H9 (cell line): ENCODE measurements at regions not wholly inside any gene's neighbourhood (a gene's known extent, or its start where the extent isn't known, plus 50 kb on each side); places are given as distances from the start of the nearest gene placed in this dataset.

Experiments used
- DNase-seq: peaks from one replicate; pipeline ENCODE4 v3.0.0-alpha.2; 2017
- H2AFZ ChIP-seq: one replicate; pipeline ENCODE4 v1.6.1; 2013; ENCODE audit warnings: mild to moderate bottlenecking, low read length, control low read depth, moderate library complexity
- H2AK5ac ChIP-seq: 2 replicates; pipeline ENCODE4 v1.6.1; 2013; ENCODE audit warnings: low read length, control low read depth, mixed read lengths; ENCODE audit not compliant: insufficient read length
- H2BK120ac ChIP-seq: one replicate; pipeline ENCODE4 v1.6.1; 2013; ENCODE audit warnings: low read depth, mild to moderate bottlenecking, low read length, control low read depth, inconsistent platforms; ENCODE audit not compliant: poor library complexity, severe bottlenecking
- H2BK12ac ChIP-seq: 2 replicates; pipeline ENCODE4 v1.6.1; 2013; ENCODE audit warnings: low read length, control low read depth, mixed read lengths, low read depth; ENCODE audit not compliant: insufficient read length
- H2BK15ac ChIP-seq: 2 replicates; pipeline ENCODE4 v1.6.1; 2013; ENCODE audit warnings: low read depth, low read length, control low read depth
- H2BK20ac ChIP-seq: one replicate; pipeline ENCODE4 v1.6.1; 2013; ENCODE audit warnings: low read depth, mild to moderate bottlenecking, low read length, control low read depth, inconsistent platforms; ENCODE audit not compliant: poor library complexity, severe bottlenecking
- H2BK5ac ChIP-seq: 2 replicates; pipeline ENCODE4 v1.6.1; 2013; ENCODE audit warnings: low read length, control low read depth, mixed read lengths; ENCODE audit not compliant: insufficient read length
- H3K14ac ChIP-seq: 2 replicates; pipeline ENCODE4 v1.6.1; 2013; ENCODE audit warnings: low read length, control low read depth; ENCODE audit not compliant: insufficient read depth
- H3K18ac ChIP-seq: 2 replicates; pipeline ENCODE4 v1.6.1; 2013; ENCODE audit warnings: low read depth, mild to moderate bottlenecking, mixed read lengths, low read length, control low read depth; ENCODE audit not compliant: insufficient read length
- H3K23ac ChIP-seq: 2 replicates; pipeline ENCODE4 v1.6.1; 2013; ENCODE audit warnings: low read length, control low read depth, mixed read lengths, low read depth; ENCODE audit not compliant: insufficient read length
- H3K23me2 ChIP-seq: 2 replicates; pipeline ENCODE4 v1.6.1; 2013; ENCODE audit warnings: low read depth, mild to moderate bottlenecking, mixed read lengths, low read length, control low read depth; ENCODE audit not compliant: insufficient read length, poor library complexity, severe bottlenecking
- H3K27ac ChIP-seq: 2 replicates; pipeline ENCODE4 v1.5.1; 2013; ENCODE audit warnings: low read length, control low read depth, mixed read lengths, low read depth; ENCODE audit not compliant: insufficient read length
- H3K27me3 ChIP-seq: 2 replicates; pipeline ENCODE4 v1.6.1; 2013; ENCODE audit warnings: low read length, control low read depth, inconsistent platforms; ENCODE audit not compliant: insufficient read depth
- H3K4ac ChIP-seq: 2 replicates; pipeline ENCODE4 v1.6.1; 2013; ENCODE audit warnings: low read depth, mild to moderate bottlenecking, control low read depth, inconsistent platforms, low read length, moderate library complexity
- H3K4me1 ChIP-seq: 2 replicates; pipeline ENCODE4 v1.6.1; 2013; ENCODE audit warnings: low read length, control low read depth, inconsistent platforms; ENCODE audit not compliant: insufficient read depth
- H3K4me2 ChIP-seq: 2 replicates; pipeline ENCODE4 v1.6.1; 2013; ENCODE audit warnings: low read length, control low read depth, mixed read lengths; ENCODE audit not compliant: insufficient read length, insufficient read depth
- H3K56ac ChIP-seq: 2 replicates; pipeline ENCODE4 v1.6.1; 2013; ENCODE audit warnings: low read depth, mild to moderate bottlenecking, mixed read lengths, low read length, control low read depth; ENCODE audit not compliant: insufficient read length
- H3K79me1 ChIP-seq: 2 replicates; pipeline ENCODE4 v1.6.1; 2013; ENCODE audit warnings: low read depth, mild to moderate bottlenecking, moderate library complexity, low read length, control low read depth, inconsistent platforms; ENCODE audit not compliant: insufficient read depth, poor library complexity, severe bottlenecking
- H3K79me2 ChIP-seq: 2 replicates; pipeline ENCODE4 v1.6.1; 2013; ENCODE audit warnings: low read length, control low read depth, inconsistent platforms; ENCODE audit not compliant: insufficient read depth
- H3K9ac ChIP-seq: 2 replicates; pipeline ENCODE4 v1.6.1; 2013; ENCODE audit warnings: low read length, control low read depth, mixed read lengths; ENCODE audit not compliant: insufficient read length; ENCODE audit errors: extremely low read depth
- H3K9me3 ChIP-seq: one replicate; pipeline ENCODE4 v1.6.1; 2013; ENCODE audit warnings: low read depth, low read length, inconsistent platforms; ENCODE audit not compliant: control insufficient read depth
- H3T11ph ChIP-seq: one replicate; pipeline ENCODE4 v1.6.1; 2013; ENCODE audit warnings: mild to moderate bottlenecking, low read length, control low read depth, inconsistent platforms
- H4K20me1 ChIP-seq: one replicate; pipeline ENCODE4 v1.6.1; 2013; ENCODE audit not compliant: control insufficient read depth, insufficient read length, insufficient read depth
- H4K5ac ChIP-seq: 2 replicates; pipeline ENCODE4 v1.6.1; 2013; ENCODE audit warnings: low read depth, mild to moderate bottlenecking, mixed read lengths, low read length, control low read depth; ENCODE audit not compliant: insufficient read length
- H4K8ac ChIP-seq: replicated peaks from 2 replicates; pipeline ENCODE4 v1.6.1; 2013; ENCODE audit warnings: low read length, control low read depth, mixed read lengths, low read depth; ENCODE audit not compliant: insufficient read length
- H4K91ac ChIP-seq: 2 replicates; pipeline ENCODE4 v1.6.1; 2013; ENCODE audit warnings: low read depth, mild to moderate bottlenecking, moderate library complexity, mixed read lengths, low read length, control low read depth; ENCODE audit not compliant: insufficient read length
- H3K27ac Mint-ChIP-seq, 3 experiments: 2 replicates in 2 of 3; 3 replicates in 1 of 3; pipeline ENCODE4 v1.8.0; 2020 to 2021; ENCODE audit warnings: mixed read lengths in 3 of 3, mild to moderate bottlenecking in 1 of 3, moderate library complexity in 1 of 3
- H3K27me3 Mint-ChIP-seq: 2 replicates; pipeline ENCODE4 v1.8.0; 2021; ENCODE audit warnings: low read depth, mild to moderate bottlenecking, moderate library complexity, mixed read lengths
- H3K36me3 Mint-ChIP-seq, 3 experiments: 2 replicates in 2 of 3; 3 replicates in 1 of 3; pipeline ENCODE4 v1.8.0; 2020 to 2021; ENCODE audit warnings: low read depth in 3 of 3, mixed read lengths in 3 of 3; ENCODE audit not compliant: insufficient read depth in 1 of 3
- H3K4me1 Mint-ChIP-seq, 2 experiments: 2 replicates each; pipeline ENCODE4 v1.8.0; 2020; ENCODE audit warnings: mixed read lengths in 2 of 2
- H3K4me3 Mint-ChIP-seq, 2 experiments: 2 replicates in 1 of 2; 3 replicates in 1 of 2; pipeline ENCODE4 v1.8.0; 2020 to 2021; ENCODE audit warnings: mild to moderate bottlenecking in 2 of 2, mixed read lengths in 2 of 2, moderate library complexity in 1 of 2
- H3K9me3 Mint-ChIP-seq, 2 experiments: 2 replicates in 1 of 2; 3 replicates in 1 of 2; pipeline ENCODE4 v1.8.0; 2020; ENCODE audit warnings: mild to moderate bottlenecking in 2 of 2, mixed read lengths in 2 of 2, moderate library complexity in 1 of 2
- WGBS: extraction: QIAGEN DNeasy Blood & Tissue Kit; methylation state at CpG from one replicate; pipeline ENCODE4 v1.1.7; 2013; ENCODE audit warnings: missing lambda C conversion rate, low lambda C conversion rate, mixed read lengths; ENCODE audit not compliant: insufficient read length; ENCODE audit errors: extremely low coverage; 5-methylcytosine and 5-hydroxymethylcytosine counted together
- TF ChIP-seq, protein P1 (sequence below): fragments of 200-600 bp; sonication (generic); conservative IDR thresholded peaks from 3 replicates; pipeline ENCODE4 v1.8.0; 2021; ENCODE audit warnings: antibody characterized with exemption, mild to moderate bottlenecking

DNA sequence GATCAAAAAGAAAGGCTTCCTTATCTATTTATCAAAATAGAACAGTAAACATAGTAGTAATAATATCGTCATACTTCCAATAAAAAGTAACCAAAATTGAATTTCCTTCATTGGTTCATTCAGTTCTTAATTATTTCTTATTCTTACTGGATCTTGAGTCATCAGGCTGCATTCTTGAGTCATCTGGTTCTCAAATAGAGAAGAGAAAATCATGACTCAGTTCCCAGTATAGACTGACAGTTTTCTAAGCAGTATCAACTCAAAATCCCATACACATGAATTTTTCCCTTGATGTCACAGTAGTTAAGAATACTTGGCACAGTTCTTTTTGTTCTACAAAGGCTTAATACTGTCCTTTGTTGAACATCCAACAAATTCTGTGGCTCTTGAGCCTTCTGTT, 626.9 kb upstream of the ADGRL4 start:
- H2BK15ac ChIP-seq = no peak overlapping the region
- no CpG with 5 or more reads among the region's 1 CpG for WGBS
- DNase-seq = no peak
- H3K18ac ChIP-seq = no peak overlapping the region
- H4K8ac ChIP-seq = no peak overlapping the region
- no peaks in the 10 kb centered on the region for H3K9me3 ChIP-seq
- H3K79me1 ChIP-seq = no peaks in the 10 kb centered on the region
- H3K14ac ChIP-seq = no peak overlapping the region
- Mint-ChIP-seq H3K9me3 (no peaks in the 10 kb centered on the region), H3K36me3 (no peaks in the 10 kb centered on the region), H3K27me3 (no peaks in the 10 kb centered on the region), H3K27ac (no peak overlapping the region), H3K4me1 (no peaks in the 10 kb centered on the region), H3K4me3 (no peak overlapping the region)
- no peak overlapping the region for H2BK12ac ChIP-seq
- H3K4me1 ChIP-seq = no peaks in the 10 kb centered on the region
- no peak overlapping the region for H3K27ac ChIP-seq
- H3K4ac ChIP-seq = no peak overlapping the region
- H2BK5ac ChIP-seq = no peak overlapping the region
- no peak overlapping the region for H3K56ac ChIP-seq
- H2AFZ ChIP-seq = no peak overlapping the region
- no peak overlapping the region for H2BK120ac ChIP-seq
- no peak overlapping the region for H4K5ac ChIP-seq
- H2BK20ac ChIP-seq = no peak overlapping the region
- H3T11ph ChIP-seq = no peak overlapping the region
- H4K20me1 ChIP-seq = no peaks in the 10 kb centered on the region
- H3K27me3 ChIP-seq = no peaks in the 10 kb centered on the region
- no peak overlapping the region for H4K91ac ChIP-seq
- no peaks in the 10 kb centered on the region for H3K79me2 ChIP-seq
- TF ChIP-seq, protein P1, sequence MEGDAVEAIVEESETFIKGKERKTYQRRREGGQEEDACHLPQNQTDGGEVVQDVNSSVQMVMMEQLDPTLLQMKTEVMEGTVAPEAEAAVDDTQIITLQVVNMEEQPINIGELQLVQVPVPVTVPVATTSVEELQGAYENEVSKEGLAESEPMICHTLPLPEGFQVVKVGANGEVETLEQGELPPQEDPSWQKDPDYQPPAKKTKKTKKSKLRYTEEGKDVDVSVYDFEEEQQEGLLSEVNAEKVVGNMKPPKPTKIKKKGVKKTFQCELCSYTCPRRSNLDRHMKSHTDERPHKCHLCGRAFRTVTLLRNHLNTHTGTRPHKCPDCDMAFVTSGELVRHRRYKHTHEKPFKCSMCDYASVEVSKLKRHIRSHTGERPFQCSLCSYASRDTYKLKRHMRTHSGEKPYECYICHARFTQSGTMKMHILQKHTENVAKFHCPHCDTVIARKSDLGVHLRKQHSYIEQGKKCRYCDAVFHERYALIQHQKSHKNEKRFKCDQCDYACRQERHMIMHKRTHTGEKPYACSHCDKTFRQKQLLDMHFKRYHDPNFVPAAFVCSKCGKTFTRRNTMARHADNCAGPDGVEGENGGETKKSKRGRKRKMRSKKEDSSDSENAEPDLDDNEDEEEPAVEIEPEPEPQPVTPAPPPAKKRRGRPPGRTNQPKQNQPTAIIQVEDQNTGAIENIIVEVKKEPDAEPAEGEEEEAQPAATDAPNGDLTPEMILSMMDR = no peak
- H3K4me2 ChIP-seq = no peak overlapping the region
- no peaks in the 10 kb centered on the region for H3K23me2 ChIP-seq
- H3K23ac ChIP-seq = no peak overlapping the region
- no peak overlapping the region for H3K9ac ChIP-seq
- no peak overlapping the region for H2AK5ac ChIP-seq
